ENCODE measurements at regions not wholly inside any gene's neighbourhood (a gene's known extent, or its start where the extent isn't known, plus 50 kb on each side); places are given as distances from the start of the nearest gene placed in this dataset.
"Not testable (repeated sequence)": the region's sequence is repeated elsewhere in the genome, so short reads cannot be mapped to it uniquely, and the experiment has no call there.

DNA sequence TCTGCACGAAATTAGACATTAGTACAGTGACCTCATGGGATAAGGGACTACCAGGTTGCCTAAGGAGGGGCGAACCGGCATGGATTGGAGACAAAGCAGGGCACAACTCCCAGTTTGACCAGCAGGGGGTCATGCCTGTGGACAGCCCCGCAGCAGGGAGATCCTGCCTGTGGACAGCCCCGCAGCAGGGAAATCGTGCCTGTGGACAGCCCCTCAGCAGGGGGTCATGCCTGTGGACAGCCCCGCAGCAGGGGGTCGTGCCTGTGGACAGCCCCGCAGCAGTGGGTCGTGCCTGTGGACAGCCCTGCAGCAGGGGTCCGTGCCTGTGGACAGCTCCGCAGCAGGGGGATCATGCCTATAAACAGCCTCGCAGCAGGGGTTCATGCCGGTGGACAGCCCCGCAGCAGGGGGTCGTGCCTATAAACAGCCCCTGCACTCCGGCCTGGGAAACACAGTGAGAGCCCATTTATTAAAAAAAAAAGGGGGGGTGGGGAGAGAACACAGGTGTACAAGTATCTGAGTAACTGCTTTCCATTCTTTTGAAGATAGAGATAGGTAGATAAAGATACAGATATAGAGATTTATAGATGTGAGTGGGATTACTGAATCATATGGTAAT lies 176.5 kb downstream of the FOXD4L6 start:
- DNase-seq; intact Hi-C loops (cut with DNase I, micrococcal nuclease); ATAC-seq: not testable (repeated sequence)

DNA sequence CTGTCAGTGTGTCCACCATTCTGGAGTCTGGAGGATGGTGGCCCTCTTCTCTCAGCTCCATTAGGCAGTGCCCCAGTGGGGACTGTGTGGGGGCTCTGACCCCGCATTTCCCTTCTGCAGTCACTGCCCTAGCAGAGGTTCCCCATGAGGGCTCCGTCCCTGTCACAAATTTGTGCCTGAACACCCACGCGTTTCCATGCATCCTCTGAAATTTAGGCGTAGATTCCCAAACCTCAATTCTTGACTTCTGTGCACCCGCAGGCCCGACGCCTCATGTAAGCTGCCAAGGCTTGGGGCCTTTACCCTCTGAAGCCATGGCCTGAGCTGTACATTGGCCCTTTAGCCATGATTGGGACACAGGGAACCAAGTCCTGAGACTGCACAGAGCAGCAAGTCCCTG lies 182.3 kb downstream of the FOXD4L6 start:
- ATAC-seq; intact Hi-C loops (cut with DNase I, micrococcal nuclease); DNase-seq: not testable (repeated sequence)

DNA sequence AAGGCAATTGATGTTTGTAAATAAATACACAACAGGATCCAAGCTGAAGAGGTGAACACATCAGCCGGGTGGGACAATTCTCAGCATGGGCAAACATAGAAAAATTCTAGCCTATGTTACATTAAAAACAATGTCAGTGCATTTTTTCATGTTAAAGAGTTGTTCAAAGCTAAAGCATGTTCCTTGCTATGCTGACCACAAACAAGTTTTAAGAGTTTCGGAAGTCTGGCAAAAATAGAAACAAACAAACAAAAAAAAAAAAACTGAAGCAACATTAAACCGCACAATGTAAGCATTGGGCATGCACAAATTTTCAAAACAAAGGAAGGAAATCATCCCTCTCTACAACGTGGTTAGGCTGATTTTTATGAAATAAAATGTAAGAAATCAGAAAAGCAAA lies 185.8 kb downstream of the FOXD4L6 start:
- ATAC-seq; DNase-seq; intact Hi-C loops (cut with DNase I, micrococcal nuclease): not testable (repeated sequence)

DNA sequence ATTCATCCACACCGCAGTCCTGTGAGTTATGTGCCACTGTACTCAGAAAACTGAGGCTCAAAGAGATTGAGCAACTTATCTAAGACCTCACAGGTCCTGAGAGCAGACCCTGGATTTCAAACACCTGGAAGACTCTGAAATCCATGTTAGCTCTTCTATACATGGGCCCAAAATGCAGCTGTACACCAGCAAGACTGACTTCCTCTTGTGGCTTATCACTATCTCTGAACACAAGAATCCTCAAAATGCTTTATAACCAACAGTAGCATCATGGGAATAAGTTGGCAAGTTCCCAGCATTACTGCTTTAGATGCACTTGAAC lies 188.6 kb downstream of the FOXD4L6 start:
- ATAC-seq; DNase-seq; intact Hi-C loops (cut with DNase I, micrococcal nuclease): not testable (repeated sequence)

DNA sequence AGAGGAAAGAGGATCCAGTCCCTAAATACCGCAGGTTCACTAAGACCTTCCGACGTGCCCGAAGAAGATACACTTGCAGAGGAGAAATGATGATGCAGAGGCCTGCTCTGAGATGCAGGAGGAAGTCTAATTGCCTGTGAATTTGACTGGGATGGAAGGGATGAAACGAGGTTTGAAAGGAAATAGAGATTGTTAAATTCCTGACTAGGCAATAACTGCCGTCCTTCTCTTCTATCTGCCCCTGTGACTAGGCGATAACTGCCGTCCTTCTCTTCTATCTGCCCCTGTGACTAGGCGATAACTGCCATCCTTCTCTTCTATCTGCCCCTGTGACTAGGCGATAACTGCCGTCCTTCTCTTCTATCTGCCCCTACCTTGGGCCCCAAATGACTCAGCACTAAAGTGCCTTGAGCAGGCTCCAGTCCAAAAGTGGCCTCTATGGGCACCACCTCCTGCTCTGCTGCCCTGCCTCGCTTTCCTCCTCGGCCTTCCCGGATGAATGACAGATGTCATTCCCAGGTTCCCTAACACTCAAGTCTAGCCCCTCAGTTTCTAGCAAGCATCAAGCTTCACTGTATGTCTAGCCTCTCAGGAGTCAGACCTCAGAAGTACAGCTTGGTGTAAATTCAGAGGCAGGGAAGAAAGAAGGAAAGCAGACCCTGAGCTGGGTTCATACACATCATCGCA lies 189.1 kb downstream of the FOXD4L6 start:
- DNase-seq; ATAC-seq; intact Hi-C loops (cut with DNase I, micrococcal nuclease): not testable (repeated sequence)

DNA sequence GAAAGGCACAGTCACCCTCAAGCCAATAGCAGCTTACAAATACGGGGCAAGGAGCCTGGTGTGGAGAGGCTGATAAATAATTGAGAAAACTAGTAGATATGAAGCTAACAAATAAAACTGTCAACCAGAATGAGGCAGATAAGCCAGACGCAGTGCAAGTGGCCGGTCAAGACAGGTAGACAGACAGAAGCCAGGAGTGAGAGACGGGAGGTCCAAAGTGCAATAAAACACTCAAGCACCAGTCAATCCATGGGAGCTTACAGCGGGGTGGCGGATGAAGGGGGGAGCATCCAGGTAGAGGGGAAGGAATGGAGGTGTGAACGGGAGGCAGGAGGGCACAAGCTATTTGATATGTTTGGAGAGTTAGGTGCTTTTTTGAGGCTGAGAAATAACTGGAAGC lies 193.1 kb downstream of the FOXD4L6 start:
- DNase-seq = no peak
- ATAC-seq = no peak
- intact Hi-C loops (cut with DNase I, micrococcal nuclease) = no loop called here

DNA sequence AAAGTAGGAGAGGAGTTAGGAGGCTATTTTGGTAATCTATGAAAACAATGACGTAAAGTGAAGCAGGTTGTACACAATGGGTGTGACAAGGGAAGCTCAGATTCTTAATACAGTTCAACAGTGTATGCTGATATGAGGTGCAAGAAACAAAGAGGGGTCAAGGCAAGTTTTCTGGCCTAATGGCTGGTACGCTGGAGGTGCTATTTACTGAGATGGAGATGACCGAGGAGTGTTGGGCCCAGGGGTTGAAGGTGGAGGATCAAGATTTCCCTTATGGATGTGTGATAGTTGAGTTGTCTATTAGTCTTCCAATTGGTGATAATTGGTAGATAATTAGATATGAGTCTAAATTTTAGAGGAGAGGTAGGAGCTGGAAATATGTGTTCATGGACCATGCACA lies 194.0 kb downstream of the FOXD4L6 start:
- intact Hi-C loops (cut with DNase I, micrococcal nuclease); ATAC-seq; DNase-seq: not testable (repeated sequence)

DNA sequence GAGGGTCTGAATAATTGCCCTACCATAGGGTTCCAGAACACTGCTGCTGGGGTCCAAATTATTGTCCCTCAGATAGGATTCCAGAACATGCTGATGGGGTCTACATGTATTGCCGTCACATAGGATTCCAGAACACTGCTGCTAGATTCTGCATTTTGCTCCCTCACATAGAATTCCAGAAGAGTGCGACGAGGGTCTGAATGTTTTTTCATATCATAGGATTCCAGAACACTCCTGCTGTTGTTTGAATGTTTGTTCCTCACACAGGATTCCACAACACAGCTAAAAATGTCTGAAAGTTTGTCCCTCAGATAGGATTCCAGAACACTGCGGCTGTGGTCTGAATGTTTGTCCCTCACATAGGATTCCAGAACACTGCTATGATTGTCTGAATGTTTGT lies 198.1 kb downstream of the FOXD4L6 start:
- intact Hi-C loops (cut with DNase I, micrococcal nuclease); ATAC-seq; DNase-seq: not testable (repeated sequence)

DNA sequence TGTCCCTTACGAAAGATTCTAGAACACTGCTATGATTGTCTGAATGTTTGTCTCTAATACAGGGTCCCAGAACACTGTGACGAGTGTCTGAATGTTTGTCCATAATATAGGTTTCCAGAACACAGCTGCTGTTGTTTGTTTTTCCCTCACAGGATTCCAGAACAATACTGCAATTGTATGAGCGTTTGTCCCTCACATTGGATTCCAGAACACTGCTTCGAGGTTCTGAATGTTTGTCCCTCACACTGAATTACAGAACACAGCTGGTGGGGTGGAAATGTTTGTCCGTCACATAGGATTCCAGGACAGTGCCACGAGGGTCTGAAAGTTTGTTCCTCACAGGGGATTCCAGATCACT lies 199.0 kb downstream of the FOXD4L6 start:
- DNase-seq; ATAC-seq; intact Hi-C loops (cut with DNase I, micrococcal nuclease): not testable (repeated sequence)

DNA sequence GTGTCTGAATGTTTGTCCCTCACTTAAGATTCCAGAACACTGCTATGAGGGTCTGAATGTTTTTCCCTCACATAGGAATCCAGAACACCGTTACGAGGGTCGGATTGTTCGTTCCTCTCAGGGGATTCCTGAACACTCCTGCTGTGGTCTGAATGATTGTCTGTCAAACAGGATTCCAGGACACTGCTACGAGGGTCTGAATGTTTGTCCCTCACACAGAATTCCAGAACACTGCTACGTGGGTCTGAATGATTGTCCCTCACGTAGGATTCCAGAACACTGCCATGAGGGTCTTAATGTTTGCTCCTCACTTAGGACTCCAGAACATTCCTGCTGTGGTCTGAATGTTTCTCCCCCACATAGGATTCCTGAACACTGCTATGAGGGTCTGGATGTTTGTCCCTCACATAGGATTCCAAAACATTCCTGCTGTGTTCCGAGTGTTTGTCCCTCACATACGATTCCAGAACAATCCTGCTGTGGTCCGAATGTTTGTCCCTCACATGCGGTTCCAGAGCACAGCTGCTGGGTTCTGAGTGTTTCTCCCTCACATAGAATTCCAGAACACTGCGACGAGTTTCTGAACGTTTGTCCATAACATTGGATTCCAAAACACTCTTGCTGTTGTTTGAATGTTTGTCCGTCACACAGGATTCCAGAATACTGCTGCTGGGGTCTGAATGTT lies 199.5 kb downstream of the FOXD4L6 start:
- no peak for ATAC-seq
- DNase-seq = no peak
- intact Hi-C loops (cut with DNase I, micrococcal nuclease) = no loop called here

DNA sequence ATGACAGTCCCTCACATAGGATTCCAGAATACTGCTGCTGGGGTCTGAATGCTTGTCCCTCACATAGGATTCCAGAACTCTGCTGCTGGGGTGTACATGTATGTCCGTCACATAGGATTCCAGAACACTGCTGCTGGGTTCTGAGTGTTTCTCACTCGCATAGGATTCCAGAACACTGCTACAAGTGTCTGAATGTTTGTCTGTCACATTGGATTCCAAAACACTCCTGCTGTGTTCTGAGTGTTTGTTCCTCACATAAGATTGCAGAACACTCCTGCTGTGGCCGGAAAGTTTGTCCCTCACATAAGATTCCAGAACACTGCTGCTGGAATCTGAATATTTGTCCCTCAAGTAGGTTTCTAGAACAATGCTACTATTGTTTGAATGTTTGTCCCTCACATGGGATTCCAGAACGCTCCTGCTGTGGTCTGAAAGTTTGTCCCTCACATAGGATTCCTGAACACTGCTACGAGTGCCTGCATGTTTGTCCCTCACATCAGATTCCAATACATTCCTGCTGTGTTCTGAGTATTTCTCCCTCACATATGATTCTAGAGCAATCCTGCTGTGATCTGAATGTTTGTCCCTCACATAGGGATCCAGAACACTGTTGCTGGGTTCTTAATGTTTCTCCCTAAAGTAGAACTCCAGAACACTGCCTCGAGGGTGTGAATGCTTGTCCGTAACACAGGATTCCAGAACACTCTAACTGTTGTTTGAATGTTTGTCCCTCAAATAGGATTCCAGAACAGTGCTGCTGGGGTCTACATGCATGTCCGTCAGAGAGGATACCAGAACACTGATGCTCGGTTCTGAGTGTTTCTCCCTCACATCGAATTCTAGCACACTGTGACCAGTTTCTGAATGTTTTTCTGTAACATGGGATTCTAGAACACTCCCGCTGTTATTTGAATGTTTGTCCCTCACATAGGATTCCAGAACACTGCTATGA lies 200.4 kb downstream of the FOXD4L6 start:
- DNase-seq (no peak), ATAC-seq (no peak)
- intact Hi-C loops (cut with DNase I, micrococcal nuclease) = no loop called here

DNA sequence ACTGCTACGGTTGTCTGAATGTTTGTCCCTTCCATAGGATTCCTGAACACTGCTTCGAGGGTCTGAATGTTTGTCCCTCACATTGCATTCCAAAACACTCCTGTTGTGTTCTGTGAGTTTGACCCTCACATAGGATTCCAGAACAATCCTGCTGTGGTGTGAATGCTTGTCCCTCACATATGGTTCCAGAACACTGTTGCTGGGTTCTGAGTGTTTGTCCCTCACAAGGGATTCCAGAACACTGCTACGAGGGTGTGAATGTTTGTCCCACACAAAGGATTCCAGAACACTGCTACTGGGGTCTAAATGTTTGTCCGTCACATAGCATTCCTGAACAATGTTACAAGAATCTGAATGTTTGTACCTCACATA lies 201.2 kb downstream of the FOXD4L6 start:
- no peak for DNase-seq
- intact Hi-C loops (cut with DNase I, micrococcal nuclease) = no loop called here
- no peak for ATAC-seq

DNA sequence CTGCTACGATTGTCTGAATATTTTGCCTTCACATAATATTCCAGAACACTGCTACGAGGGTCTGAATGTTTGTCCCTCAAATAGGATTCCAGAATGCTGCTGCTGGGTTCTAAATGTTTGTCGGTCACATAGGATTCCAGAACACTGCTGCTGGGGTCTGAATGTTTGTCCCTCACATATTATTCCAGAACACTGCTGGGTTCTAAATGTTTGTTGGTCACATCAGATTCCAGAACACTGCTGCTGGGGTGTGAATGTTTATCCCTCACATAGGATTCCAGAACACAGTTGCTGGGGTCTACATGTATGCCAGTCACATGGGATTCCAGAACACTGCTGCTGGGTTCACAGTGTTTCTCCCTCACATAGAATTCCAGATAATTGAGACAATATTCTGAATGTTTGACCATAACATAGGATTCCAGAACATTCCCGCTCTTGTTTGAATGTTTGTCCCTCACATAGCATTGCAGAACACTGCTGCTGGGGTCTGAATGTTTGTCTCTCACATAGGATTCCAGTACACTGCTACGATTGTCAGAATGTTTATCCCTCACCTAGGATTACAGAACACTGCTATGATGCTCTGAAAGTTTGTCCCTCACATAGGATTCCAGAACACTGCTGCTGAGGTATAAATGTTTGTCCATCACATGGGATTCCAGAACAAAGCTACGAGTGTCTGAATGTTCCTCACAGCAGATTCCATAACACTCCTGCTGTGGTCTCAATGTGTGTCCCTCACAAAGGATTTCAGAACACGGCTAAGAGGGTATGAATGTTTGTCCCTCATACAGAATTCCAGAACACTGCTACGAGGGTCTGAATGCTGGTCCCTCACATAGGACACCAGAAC lies 201.8 kb downstream of the FOXD4L6 start:
- ATAC-seq = no peak
- intact Hi-C loops (cut with DNase I, micrococcal nuclease) = no loop called here

DNA sequence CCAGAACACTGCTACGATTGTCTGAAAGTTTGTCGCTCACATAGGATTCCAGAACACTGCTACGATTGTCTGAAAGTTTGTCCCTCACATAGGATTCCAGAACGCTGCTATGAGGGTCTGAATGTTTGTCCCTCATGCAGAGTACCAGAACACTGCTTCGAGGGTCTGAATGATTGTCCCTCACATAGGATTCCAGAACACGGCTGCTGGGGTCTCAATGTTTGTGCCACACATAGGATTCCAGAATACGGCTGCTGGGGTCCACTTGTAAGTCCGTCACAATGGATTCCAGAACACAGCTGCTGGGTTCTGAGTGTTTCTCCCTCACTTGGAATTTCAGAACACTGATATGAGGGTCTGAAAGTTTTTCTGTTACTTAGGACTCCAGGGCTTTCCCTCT lies 203.3 kb downstream of the FOXD4L6 start:
- ATAC-seq (no peak), DNase-seq (no peak)
- intact Hi-C loops (cut with DNase I, micrococcal nuclease) = no loop called here

More for the DNA sequence above, 201.8 kb downstream of the FOXD4L6 start:
- no peak for DNase-seq

DNA sequence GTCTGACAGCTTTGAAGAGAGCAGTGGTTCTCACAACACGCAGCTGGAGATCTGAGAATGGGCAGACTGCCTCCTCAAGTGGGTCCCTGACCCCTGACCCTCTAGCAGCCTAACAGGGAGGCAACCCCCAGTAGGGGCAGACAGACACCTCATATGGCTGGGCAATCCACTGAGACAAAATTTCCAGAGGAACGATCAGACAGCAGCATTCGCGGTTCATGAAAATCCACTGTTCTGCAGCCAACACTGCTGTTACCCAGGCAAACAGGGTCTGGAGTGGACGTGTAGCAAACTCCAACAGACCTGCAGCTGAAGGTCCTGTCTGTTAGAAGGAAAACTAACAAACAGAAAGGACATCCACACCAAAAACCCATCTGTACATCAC lies 212.1 kb downstream of the FOXD4L6 start:
- DNase-seq; ATAC-seq; intact Hi-C loops (cut with DNase I, micrococcal nuclease): not testable (repeated sequence)

DNA sequence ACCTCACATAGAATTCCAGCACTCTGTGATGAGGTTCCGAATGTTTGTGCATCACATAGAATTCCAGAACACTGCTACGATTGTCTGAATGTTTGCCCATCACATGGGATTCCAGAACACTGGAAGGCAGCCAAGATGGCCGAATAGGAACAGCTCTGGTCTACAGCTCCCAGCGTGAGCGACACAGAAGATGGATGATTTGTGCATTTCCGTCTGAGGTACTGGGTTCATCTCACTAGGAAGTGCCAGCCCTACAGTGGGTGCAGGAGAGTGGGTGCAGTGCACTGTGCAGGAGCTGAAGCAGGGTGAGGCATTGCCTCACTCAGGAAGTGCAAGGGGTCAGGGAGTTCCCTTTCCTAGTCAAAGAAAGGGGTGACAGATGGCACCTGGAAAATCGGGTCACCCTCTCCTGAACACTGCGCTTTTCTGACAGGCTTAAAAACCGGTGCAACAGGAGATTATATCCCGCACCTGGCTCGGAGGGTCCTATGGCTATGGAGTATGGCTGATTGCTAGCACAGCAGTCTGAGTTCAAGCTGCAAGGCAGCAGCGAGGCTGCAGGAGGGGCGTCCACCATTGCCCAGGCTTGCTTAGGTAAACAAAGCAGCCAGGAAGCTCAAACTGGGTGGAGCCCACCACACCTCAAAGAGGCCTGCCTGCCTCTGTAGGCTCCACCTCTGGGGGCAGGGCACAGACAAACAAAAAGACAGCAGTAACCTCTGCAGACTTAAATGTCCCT lies 212.7 kb downstream of the FOXD4L6 start:
- ATAC-seq; intact Hi-C loops (cut with DNase I, micrococcal nuclease): not testable (repeated sequence)
- peak in 1 of 2 donors; percentile 4 for DNase-seq

DNA sequence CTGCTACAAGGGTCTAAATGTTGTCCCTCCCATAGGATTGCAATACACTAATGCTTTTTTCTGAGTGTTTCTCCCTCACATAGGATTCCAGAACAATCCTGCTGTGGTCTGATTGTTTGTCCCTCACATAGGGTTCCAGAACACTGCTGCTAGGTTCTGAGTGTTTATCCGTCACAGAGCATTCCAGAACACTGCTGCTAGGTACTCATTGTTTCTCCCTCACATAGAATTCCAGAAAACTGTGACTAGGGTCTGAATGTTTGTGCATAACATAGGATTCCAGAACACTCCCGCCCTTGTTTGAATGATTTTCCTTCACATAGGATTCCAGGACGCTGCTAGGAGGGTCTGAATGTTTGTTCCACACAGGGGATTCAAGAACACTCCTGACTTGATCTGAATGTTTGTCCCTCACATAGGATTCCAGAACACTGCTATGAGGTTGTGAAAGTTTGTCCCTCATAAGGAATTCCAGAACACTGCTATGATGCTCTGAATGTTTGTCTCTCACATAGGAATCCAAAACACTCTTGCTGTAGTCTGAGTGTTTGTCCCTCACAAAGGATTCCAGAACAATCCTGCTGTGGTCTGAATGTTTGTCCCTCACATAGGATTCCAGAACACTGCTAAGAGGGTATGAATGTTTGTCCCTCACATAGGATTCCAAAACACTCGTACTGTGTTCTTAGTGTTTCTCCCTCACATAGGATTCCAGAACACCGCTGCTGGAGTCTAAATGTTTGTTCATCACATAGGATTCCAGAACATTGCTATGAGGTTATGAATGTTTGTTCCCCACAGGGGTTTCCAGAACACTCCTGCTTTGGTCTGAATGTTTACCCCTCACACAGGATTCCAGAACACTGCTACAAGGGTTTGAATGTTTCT lies 213.5 kb downstream of the FOXD4L6 start:
- no peak for ATAC-seq
- intact Hi-C loops (cut with DNase I, micrococcal nuclease) = no loop called here
- DNase-seq = no peak
